GM21576 (cell line): ENCODE measurements at regions not wholly inside any gene's neighbourhood (a gene's known extent, or its start where the extent isn't known, plus 50 kb on each side); places are given as distances from the start of the nearest gene placed in this dataset.
"Not testable (repeated sequence)": the region's sequence is repeated elsewhere in the genome, so short reads cannot be mapped to it uniquely, and the experiment has no call there.

Source experiments
- ATAC-seq: cut with Tn5 transposase; IDR thresholded peaks from one replicate; pipeline ENCODE4 v1.9.1; 2021; ENCODE audit warnings: mild to moderate bottlenecking, moderate library complexity; ENCODE audit not compliant: unreplicated experiment

DNA sequence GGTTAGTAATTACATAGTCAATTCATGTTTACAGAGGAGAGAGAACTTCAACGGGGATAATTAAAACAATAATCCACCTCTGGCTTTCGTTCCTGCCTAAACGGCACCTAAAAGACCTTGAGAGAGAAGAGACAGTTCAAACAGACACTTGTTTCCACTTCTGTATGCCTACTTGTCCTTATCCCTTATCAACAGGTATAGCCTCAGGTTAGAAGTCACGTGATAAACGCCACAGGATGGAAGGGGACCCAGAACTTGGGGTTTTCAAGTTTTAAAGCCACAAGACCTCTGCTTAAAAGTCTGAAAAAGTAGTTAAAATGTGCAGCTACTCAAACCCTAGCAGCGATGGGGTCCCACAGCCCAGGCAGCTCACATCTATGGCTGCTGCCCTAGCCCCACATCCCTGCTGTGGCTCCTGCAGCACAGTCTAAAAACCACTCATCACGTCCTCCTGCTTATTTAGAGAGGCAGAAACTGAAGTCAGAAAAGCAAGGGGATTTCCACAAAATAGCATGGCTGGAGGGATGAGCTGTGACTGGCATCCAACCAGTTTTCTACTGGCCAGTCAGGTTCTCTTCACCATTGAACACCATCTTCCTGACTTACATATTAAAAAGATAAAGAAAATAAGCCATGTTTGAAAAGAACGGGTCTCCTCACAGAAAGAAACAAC is 51.2 kb upstream of the SEC16B start:
- ATAC-seq: no peak

DNA sequence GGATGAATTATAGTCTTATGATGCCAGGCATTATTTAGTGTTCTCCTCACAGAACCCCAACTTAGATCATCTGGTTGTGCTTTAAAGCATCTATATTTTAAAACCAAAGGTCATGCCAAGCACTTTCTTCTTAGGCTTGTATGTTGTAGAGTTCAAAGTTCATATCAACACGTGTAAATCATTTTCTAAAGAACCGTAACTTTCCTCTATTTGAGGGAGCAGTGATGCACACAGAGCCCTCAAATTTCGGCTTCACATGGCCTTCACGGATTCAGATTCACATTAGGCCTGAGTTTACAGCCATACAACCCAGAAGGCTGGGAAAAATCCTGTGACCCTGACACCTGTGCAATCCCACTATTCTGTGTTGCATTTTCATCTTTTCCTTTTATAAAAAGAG is 52.1 kb upstream of the SEC16B start:
- no peak for ATAC-seq

DNA sequence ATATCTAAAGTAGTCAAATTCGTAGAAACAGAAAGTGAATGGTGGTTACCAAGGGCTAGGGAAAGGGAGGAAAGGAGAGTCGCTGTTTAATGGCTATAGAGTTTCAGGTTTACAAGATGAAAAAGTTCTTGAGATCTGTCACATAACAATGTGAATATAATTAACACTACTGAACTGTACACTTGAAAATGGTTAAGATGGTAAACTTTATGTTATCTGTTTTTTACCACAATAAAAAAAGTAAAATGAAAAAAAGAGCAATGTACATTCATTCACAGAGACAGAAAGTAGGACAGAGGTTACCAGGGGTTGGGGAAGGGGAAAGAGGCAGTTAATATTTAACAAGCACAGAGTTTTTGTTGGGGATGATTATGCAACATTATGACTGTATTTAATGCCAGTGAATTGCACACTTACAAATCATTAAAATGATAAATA is 53.3 kb upstream of the SEC16B start:
- ATAC-seq: no peak

DNA sequence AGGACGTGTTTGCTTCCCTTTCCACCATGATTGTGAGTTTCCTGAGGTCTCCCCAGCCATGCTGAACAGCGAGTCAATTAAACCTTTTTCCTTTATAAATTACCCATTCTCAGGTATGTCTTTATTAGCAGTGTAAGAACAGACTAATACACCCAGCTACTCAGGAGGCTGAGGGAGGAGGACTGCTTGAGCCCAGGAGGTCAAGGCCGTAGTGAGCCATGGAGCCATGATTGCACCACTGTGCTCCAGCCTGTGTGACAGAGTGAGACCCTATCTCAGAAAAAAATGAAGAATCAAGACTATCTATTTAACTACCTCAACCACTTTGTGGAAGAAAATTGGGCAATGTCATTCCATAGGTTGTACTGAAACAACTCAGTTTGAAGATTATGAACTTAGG is 54.6 kb upstream of the SEC16B start:
- ATAC-seq: no peak

DNA sequence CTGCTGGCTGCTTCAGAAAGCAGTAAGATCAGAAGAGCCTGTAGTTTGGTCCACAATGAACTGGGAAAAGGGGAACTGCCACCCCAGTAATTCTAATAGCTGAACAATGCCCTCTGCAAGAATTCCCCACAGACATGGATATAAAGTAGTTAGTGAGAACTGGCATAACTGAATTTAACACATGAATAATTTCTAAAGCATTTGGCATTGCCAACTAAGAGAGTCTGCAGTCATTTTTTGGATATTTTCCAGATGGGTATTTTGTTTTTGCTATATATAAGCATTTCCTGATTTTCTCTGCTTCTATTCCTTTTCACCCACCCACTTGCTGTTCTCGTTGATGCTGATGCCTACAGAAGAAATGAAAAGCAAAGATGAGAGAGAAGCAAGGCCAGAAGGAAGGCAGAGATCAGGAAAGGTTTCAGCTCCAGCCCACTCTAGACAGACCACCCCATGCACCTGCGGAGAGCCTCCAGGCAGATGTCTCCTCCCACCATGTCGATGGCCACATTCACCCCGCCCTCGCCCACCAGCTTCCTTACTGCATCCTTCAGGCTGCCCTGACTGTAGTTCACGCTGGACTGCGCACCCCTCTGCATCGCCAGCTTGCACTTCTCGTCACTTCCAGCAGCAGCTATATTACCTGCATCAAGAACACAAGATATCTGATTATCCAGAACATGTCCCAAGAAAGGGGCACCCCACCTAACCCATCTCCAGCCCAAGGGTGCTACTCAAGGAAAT is 55.9 kb upstream of the SEC16B start:
- ATAC-seq: no peak

DNA sequence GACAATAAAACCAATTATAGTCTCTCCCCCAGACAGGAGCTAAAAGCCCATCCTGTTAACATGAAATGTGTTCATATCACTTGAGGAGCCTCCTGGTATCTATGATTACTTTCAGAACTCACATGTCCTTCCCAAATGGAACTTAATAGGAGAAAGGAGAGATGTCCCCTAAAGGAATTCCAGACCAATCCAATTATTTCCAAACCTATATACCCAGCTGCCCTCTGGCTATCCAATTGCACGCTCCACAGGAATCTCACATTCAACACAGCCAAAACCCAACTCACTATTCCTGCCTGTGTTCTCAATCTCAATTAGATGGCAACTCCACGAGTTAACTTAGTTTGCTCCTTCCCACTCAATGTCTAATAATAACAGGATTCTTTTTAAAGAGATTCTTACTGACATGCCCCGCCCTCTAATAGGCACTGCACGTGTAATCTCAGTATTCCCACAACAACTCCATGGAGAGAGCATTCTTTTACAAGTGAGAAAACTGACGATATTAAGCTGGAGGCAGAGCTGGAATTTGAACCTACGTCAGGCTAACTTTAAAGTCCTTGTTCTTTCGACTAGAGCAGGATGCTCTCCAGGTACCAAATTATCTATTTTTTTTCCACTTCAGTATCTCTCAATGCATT is 59.1 kb upstream of the SEC16B start:
- no peak for ATAC-seq

DNA sequence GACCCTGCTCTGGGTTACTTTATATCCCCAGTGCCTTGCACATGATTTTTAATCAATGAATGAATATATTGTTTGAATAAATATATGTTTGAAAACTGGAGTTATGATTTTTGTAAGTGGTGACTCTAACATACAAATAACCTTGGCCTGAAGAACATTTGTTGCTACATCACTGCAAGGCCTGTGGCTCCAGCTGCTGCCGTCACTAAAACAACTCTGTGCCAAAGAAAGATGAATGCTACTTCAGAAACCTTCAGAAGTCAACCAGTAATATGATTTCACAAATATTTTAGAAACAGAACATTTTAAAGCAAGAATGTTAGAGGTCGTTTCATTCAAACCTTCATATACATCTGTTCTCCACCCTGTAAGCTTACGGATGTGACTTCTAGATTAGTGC is 60.6 kb upstream of the SEC16B start:
- no peak for ATAC-seq

DNA sequence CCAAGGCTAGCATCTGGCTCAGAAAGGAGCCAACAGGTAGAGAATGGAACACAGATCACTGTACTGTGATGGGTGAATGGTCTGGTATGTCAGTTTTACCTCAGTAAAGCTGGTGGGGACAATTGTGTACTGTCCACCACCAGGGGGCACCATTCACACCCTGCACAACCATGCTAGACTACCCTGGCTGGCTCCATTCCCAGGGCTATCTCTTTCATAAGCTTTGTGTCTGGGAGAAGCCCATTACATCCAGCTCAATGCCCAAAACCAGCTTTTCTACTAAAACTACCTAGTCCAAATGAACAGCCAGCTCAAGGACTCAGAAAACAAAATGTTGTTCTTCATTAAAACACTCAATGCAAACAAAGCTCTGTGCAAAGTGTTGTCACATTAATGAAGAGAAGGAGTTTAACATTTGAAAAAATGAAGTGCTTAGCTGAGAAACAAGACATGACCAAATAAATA is 62.0 kb upstream of the RASAL2 start:
- ATAC-seq: peak; percentile 90

DNA sequence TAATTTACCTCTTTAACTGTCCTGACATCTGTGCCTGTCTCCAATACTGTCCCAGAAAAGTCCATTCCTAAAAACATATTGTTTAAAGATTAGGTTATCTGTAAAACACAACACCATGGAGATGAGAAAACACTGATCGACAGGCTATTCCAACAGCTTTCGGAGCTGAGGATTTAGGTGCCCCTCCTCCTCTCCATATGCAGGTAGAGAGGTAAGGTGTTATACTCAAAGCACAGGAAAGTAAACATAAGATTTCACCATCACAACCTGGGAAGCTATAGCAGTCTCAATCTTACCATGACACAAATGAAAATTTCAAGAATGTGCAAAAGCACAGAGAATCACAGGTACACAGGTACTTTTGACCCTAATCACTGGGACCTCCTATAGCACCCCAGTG is 60.9 kb upstream of the RASAL2 start:
- no peak for ATAC-seq

DNA sequence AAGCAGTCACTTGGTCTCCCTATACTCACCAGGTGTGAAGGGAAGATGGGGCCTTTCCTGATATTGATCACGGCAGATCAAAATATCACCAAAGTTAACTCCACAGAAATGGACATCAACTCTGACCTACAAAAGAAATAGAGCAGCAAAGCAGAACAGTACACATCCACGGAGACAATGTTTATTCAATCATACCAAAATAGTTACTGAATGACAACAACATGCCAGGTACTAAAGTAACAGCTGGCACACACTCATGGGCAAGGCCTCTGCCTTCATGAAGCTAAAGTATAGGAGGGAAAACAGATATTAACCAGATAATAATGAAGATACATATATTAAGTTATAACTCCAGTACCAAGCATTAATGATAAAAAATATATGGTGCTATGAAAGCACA is 59.2 kb upstream of the RASAL2 start:
- no peak for ATAC-seq

DNA sequence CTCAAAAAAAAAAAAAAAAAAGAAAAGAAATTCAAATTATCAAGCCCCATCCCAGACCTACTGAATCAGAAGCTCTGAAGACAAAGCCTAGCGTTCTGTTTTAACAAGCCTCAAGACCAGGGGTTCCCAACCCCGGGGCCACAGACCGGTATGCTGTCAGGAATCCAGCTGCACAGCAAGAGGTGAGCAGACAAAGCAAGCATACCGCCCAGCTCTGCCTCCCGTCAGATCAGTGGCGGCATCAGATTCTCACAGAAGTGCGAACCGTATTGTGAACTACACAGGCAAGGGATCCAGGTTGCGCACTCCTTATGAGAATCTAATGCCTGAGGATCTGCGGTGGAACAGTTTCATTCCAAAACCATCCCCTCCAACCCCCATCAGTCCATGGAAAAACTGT is 57.8 kb upstream of the RASAL2 start:
- ATAC-seq: no peak

DNA sequence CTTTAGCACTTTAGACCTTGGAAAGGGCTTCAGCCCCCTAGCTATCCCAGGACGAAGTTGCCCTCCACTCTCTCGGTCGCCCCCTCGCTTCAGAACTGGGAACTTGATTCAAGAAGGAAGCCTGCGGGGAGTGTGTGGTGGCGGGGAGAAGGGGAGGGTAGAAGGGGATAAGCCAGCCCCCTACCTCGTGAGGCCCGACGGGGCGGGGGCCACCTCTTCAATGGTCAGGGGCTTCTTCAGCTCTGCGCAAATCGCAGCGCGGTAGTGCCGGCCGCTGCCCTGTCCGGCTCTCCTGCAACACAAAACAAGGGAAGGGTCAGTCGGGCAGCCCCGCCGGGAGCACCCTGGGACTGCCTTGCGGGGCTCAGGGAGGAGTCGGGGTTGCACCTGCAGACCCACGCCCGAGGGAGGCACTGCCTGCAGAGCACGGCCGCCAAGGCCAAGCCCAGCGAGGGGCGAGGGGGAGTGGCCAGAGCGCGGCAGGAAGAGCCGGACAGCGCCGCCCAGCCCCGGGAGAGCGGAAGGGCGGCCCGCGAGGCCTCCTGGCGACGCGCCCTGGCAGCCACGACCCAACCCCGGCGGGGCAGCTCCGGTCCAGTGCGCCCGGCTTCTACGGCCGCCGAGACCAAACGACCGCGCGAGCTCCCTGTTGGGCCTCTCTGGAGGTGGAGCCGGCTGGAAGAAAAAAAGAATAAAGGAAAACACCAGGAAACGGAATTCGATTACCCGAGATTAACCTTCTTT is 56.2 kb upstream of the RASAL2 start:
- ATAC-seq: no peak

DNA sequence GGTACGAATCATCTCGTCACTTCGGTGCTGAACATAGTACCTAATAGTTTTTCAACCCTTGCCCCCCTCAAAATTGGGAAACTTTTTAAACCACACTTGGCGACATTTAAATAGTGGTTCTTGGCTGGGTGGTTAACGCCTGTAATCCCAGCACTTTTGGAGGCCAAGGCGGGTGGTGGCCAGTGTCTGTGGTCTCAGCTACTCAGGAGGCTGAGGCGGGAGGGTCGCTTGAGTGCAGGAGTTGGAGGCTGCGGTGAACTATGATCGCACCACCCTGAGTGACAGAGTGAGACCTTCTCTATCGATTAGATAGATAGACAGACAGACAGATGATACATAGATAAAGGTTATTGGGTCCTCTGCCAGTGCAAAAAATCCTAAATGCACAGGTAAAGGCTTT is 55.5 kb upstream of the RASAL2 start:
- no peak for ATAC-seq

DNA sequence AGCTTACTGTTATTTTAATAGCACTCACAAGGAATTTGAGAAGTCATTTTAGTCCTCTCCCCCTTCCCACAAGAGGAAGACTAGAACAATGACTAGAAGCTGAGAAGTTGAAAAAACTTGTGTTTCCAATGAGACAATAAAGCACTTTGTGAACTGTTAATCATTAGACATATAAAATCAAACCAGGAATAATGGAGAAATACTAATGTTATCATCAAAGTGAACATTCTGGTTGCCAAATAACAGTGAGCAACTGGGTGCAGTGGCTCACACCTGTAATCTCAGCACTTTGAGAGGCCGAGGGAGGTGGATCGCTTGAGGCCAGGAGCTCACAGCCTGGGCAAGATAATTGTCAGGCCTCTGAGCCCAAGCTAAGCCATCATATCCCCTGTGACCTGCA is 54.0 kb upstream of the RASAL2 start:
- no peak for ATAC-seq

DNA sequence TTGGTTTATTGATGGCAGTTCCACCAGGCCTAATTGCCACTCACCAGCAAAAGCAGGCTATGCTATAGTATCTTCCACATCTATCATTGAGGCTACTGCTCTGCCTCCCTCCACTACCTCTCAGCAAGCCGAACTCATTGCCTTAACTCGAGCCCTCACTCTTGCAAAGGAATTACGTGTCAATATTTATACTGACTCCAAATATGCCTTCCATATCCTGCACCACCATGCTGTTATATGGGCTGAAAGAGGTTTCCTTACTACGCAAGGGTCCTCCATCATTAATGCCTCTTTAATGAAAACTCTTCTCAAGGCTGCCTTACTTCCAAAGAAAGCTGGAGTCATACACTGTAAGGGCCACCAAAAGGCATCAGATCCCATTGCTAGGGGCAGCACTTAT is 50.0 kb upstream of the RASAL2 start:
- ATAC-seq: not testable (repeated sequence)
